SK-N-SH (cell line): ENCODE measurements at regions not wholly inside any gene's neighbourhood (a gene's known extent, or its start where the extent isn't known, plus 50 kb on each side); places are given as distances from the start of the nearest gene placed in this dataset.

Experiments
- CTCF ChIA-PET: fragments of 300-600, 350-600 bp; formaldehyde crosslinking; extraction: SDS; loops from one replicate; lab custom pipeline; 2021; lab: Yijun Ruan, JAX
- POLR2A ChIA-PET: fragments of 350-600 bp; sonication (Branson Sonifier 250); formaldehyde crosslinking; extraction: SDS; loops from one replicate; lab custom pipeline; 2020; ENCODE audit warnings: antibody characterized with exemption, inconsistent platforms; lab: Yijun Ruan, JAX
- DNase-seq: peaks from one replicate; pipeline ENCODE4 v3.0.0; 2012
- H2AFZ ChIP-seq: fragments of 200-600 bp; sonication (generic); 2 replicates; pipeline ENCODE4 v1.8.1; 2016; ENCODE audit warnings: antibody characterized with exemption, mild to moderate bottlenecking, low read depth
- H3F3A ChIP-seq: fragments of 200-600 bp; sonication (generic); replicated peaks from 2 replicates; pipeline ENCODE3; 2016; ENCODE audit warnings: antibody characterized with exemption, mild to moderate bottlenecking; ENCODE audit not compliant: insufficient read depth
- H3K27ac ChIP-seq, 2 experiments: fragments of 200-500 bp in 1 of 2; fragments of 200-600 bp in 1 of 2; sonication (Bioruptor generic) in 1 of 2; sonication (generic), shearing (Covaris generic) in 1 of 2; 2 replicates each; pipeline versions ENCODE4 v1.5.1 to v1.6.1; 2014 to 2016; ENCODE audit warnings: low read depth in 2 of 2, inconsistent platforms in 1 of 2, low read length in 1 of 2, mild to moderate bottlenecking in 1 of 2, mixed read lengths in 1 of 2
- H3K27me3 ChIP-seq: fragments of 200-600 bp; sonication (generic), shearing (Covaris generic); 2 replicates; pipeline ENCODE4 v1.6.1; 2016; ENCODE audit warnings: mixed run types; ENCODE audit not compliant: insufficient read depth
- H3K36me3 ChIP-seq, 2 experiments: fragments of 200-500 bp in 1 of 2; fragments of 200-600 bp in 1 of 2; sonication (Bioruptor generic) in 1 of 2; sonication (generic) in 1 of 2; replicated peaks in 1 of 2; 2 replicates each; pipeline versions ENCODE3 to v1.5.1; 2014 to 2016; ENCODE audit warnings: low read length in 1 of 2, mild to moderate bottlenecking in 1 of 2; ENCODE audit not compliant: insufficient read depth in 2 of 2, control insufficient read depth in 1 of 2
- H3K4me1 ChIP-seq, 2 experiments: fragments of 200-500 bp in 1 of 2; fragments of 200-600 bp in 1 of 2; sonication (Bioruptor generic) in 1 of 2; sonication (generic), shearing (Covaris generic) in 1 of 2; 2 replicates each; pipeline versions ENCODE4 v1.5.1 to v1.6.1; 2014 to 2016; ENCODE audit warnings: low read depth in 1 of 2, low read length in 1 of 2, mixed run types in 1 of 2; ENCODE audit not compliant: insufficient read depth in 2 of 2, control insufficient read depth in 1 of 2
- H3K4me2 ChIP-seq: fragments of 200-600 bp; sonication (generic), shearing (Covaris generic); 2 replicates; pipeline ENCODE4 v1.6.1; 2017; ENCODE audit warnings: mixed run types
- H3K4me3 ChIP-seq, 2 experiments: fragments of 200-500 bp in 1 of 2; fragments of 200-600 bp in 1 of 2; sonication (Bioruptor generic) in 1 of 2; sonication (generic), shearing (Covaris generic) in 1 of 2; 2 replicates each; pipeline versions ENCODE4 v1.5.1 to v1.8.1; 2014 to 2016; ENCODE audit warnings: low read depth in 2 of 2, inconsistent platforms in 1 of 2, low read length in 1 of 2, mild to moderate bottlenecking in 1 of 2, mixed read lengths in 1 of 2, moderate library complexity in 1 of 2
- H3K79me2 ChIP-seq: fragments of 200-600 bp; sonication (generic); 2 replicates; pipeline ENCODE4 v1.8.1; 2017; ENCODE audit warnings: mild to moderate bottlenecking; ENCODE audit not compliant: insufficient read depth
- H3K9ac ChIP-seq: fragments of 200-600 bp; sonication (generic); 2 replicates; pipeline ENCODE4 v1.6.1; 2017; ENCODE audit warnings: mixed run types
- H3K9me2 ChIP-seq: fragments of 200-600 bp; sonication (generic); 2 replicates; pipeline ENCODE4 v1.6.1; 2017; ENCODE audit warnings: mixed run types
- H3K9me3 ChIP-seq: fragments of 200-600 bp; sonication (generic); 2 replicates; pipeline ENCODE4 v1.6.1; 2017; ENCODE audit warnings: mixed run types, mild to moderate bottlenecking, moderate library complexity
- H4K20me1 ChIP-seq: fragments of 200-600 bp; sonication (generic); 2 replicates; pipeline ENCODE4 v1.6.1; 2017; ENCODE audit warnings: mild to moderate bottlenecking, mixed run types; ENCODE audit not compliant: insufficient read depth
- EP300 ChIP-seq, 2 experiments: IDR thresholded peaks; 2 replicates each; pipeline versions ENCODE4 v1.4.0 to v1.6.1; 2012; ENCODE audit warnings: borderline replicate concordance in 1 of 2, low read depth in 1 of 2, low read length in 1 of 2
- GATA2 ChIP-seq: sonication (generic); formaldehyde crosslinking; IDR thresholded peaks from 2 replicates; pipeline ENCODE4 v1.5.0; 2020; ENCODE audit warnings: mild to moderate bottlenecking, missing genetic modification reagents
- IRF3 ChIP-seq: fragments of 150-350 bp; IDR thresholded peaks from 2 replicates; pipeline ENCODE4 v1.6.1; 2016; ENCODE audit warnings: mild to moderate bottlenecking, low read depth, low read length
- MXI1 ChIP-seq: IDR thresholded peaks from 2 replicates; pipeline ENCODE4 v1.6.1; 2012; ENCODE audit warnings: mild to moderate bottlenecking, low read depth, low read length, improper control_type of control experiment
- PBX3 ChIP-seq: IDR thresholded peaks from 2 replicates; pipeline ENCODE4; 2012
- POLR2AphosphoS5 ChIP-seq: IDR thresholded peaks from 2 replicates; pipeline ENCODE4 v1.6.1; 2012; ENCODE audit warnings: low read depth, low read length
- RXRA ChIP-seq: IDR thresholded peaks from 2 replicates; pipeline ENCODE4 v1.4.0; 2012; ENCODE audit warnings: low read depth, mild to moderate bottlenecking, borderline replicate concordance
- TCF12 ChIP-seq: IDR thresholded peaks from 2 replicates; pipeline ENCODE4 v1.4.0; 2012
- USF1 ChIP-seq: IDR thresholded peaks from 2 replicates; pipeline ENCODE4 v1.4.0; 2012; ENCODE audit warnings: low read depth, borderline replicate concordance
- USF2 ChIP-seq: fragments of 150-350 bp; IDR thresholded peaks from 2 replicates; pipeline ENCODE4 v1.6.1; 2017; ENCODE audit warnings: antibody characterized with exemption, low read length, low read depth, borderline replicate concordance
- YY1 ChIP-seq: IDR thresholded peaks from 2 replicates; pipeline ENCODE4 v1.4.0; 2012; ENCODE audit warnings: low read depth, mild to moderate bottlenecking
- ZBTB33 ChIP-seq: IDR thresholded peaks from 2 replicates; pipeline ENCODE4 v1.4.0; 2012; ENCODE audit warnings: low read depth, borderline replicate concordance
- WGBS: methylation state at CpG from one replicate; pipeline ENCODE4 v1.1.6; 2017; ENCODE audit warnings: low lambda C conversion rate; 5-methylcytosine and 5-hydroxymethylcytosine counted together
- small RNA-seq, 7 experiments: library from RNA; depleted of rRNA; stranded (forward); fragments of <200 nt; gene quantifications; one replicate each; pipeline ENCODE3, GENCODE V24; 2012

- Histone ChIP-seq H3K27me3 (no peaks in the 10 kb centered on the region), H3K4me2 (no peak overlapping the region), H3K4me1 (no peaks in the 10 kb centered on the region), H3K9me2 (no peaks in the 10 kb centered on the region), H3K9ac (no peak overlapping the region), H3F3A (no peaks in the 10 kb centered on the region), H3K36me3 (no peaks in the 10 kb centered on the region), H3K9me3 (no peaks in the 10 kb centered on the region), H2AFZ (no peak overlapping the region), H3K27ac (no peak overlapping the region), H3K4me3 (no peak overlapping the region), H4K20me1 (no peaks in the 10 kb centered on the region), H3K79me2 (no peaks in the 10 kb centered on the region)
- TF ChIP-seq EP300 (IDR thresholded peaks at IDR 0.05; ENCODE audit: borderline replicate concordance in 1 of 2, low read depth in 1 of 2, low read length in 1 of 2) (no peak), MXI1 (no peak), IRF3 (no peak), USF1 (no peak), YY1 (no peak), POLR2AphosphoS5 (no peak), RXRA (no peak), TCF12 (no peak), GATA2 (CRISPR knock-in tag) (no peak), PBX3 (no peak), ZBTB33 (no peak), USF2 (no peak)
- WGBS = 75% methylated on average over 4 of the region's 4 CpGs
- CTCF ChIA-PET = no interaction called here
- POLR2A ChIA-PET = no interaction called here
- no peak for DNase-seq
These were observed 50.4 kb upstream of the ADAMTS5 start for GRCh38 chr21:27017246-27017645.

Small RNA genes in the stretch of these regions (small RNA-seq; reads per million reads assigned to genes)
- 0 reads per million in 7 experiments for gene NCSTNP1
- gene RF00026 = 0 reads per million in 7 experiments
